Natural killer cell (primary cell): ENCODE measurements at regions not wholly inside any gene's neighbourhood (a gene's known extent, or its start where the extent isn't known, plus 50 kb on each side); places are given as distances from the start of the nearest gene placed in this dataset.

Experiments
- ATAC-seq, 3 donors: fragments of 150-1000 bp in 2 of 3; fragments of 200-7000 bp in 1 of 3; cut with Tn5 transposase; 1 replicate in 1 of 3; 2 replicates in 2 of 3; pipeline ENCODE4 v1.10.0; 2021; ENCODE audit warnings: mild to moderate bottlenecking in 2 of 3, moderate library complexity in 2 of 3
- DNase-seq, 2 donors: peaks; one replicate each; pipeline versions ENCODE4 v3.0.0 to v3.0.0-alpha.2; 2013 to 2021; ENCODE audit warnings: mixed read lengths in 1 of 2
- H3K27ac ChIP-seq: one replicate; pipeline ENCODE4 v1.5.1; 2013; ENCODE audit warnings: mild to moderate bottlenecking, low read length
- H3K27me3 ChIP-seq: one replicate; pipeline ENCODE4 v1.6.1; 2013; ENCODE audit warnings: low read length; ENCODE audit not compliant: control insufficient read depth, insufficient read depth
- H3K36me3 ChIP-seq: one replicate; pipeline ENCODE4 v1.6.1; 2013; ENCODE audit warnings: low read length; ENCODE audit not compliant: control insufficient read depth, insufficient read depth
- H3K4me1 ChIP-seq: one replicate; pipeline ENCODE4 v1.6.1; 2013; ENCODE audit warnings: low read length; ENCODE audit not compliant: control insufficient read depth, insufficient read depth
- H3K4me3 ChIP-seq: one replicate; pipeline ENCODE4 v1.5.1; 2013; ENCODE audit warnings: low read length
- H3K9me3 ChIP-seq: one replicate; pipeline ENCODE4 v1.6.1; 2013; ENCODE audit warnings: low read length; ENCODE audit not compliant: control insufficient read depth, insufficient read depth
- H3K27ac Mint-ChIP-seq, 2 donors: one replicate each; pipeline ENCODE4 v1.8.0; 2022; ENCODE audit warnings: mild to moderate bottlenecking in 2 of 2, mixed read lengths in 2 of 2, moderate library complexity in 1 of 2
- H3K27me3 Mint-ChIP-seq, 2 donors: one replicate each; pipeline ENCODE4 v1.8.0; 2022; ENCODE audit warnings: low read depth in 2 of 2, mixed read lengths in 2 of 2
- H3K36me3 Mint-ChIP-seq: one replicate; pipeline ENCODE4 v1.8.0; 2022; ENCODE audit warnings: mixed read lengths
- H3K4me1 Mint-ChIP-seq, 2 donors: one replicate each; pipeline ENCODE4 v1.8.0; 2022; ENCODE audit warnings: mixed read lengths in 2 of 2
- H3K4me3 Mint-ChIP-seq: one replicate; pipeline ENCODE4 v1.8.0; 2022; ENCODE audit warnings: mild to moderate bottlenecking, moderate library complexity, mixed read lengths
- H3K9me3 Mint-ChIP-seq, 2 donors: one replicate each; pipeline ENCODE4 v1.8.0; 2022; ENCODE audit warnings: mixed read lengths in 2 of 2
- CTCF ChIP-seq: fragments of 200-600 bp; IDR thresholded peaks from one replicate; pipeline ENCODE4 v1.8.0; 2022; ENCODE audit warnings: antibody characterized with exemption
- whole genome bisulfite sequencing: methylation state at CpG from one replicate; pipeline ENCODE4 v1.1.7; 2013; ENCODE audit warnings: missing lambda C conversion rate; ENCODE audit not compliant: insufficient coverage; 5-methylcytosine and 5-hydroxymethylcytosine counted together
- intact Hi-C: fragments of 100-400 bp; cut with micrococcal nuclease; formaldehyde crosslinking; loops from one replicate; pipeline ENCODE4 v1.14.2; 2022

DNA sequence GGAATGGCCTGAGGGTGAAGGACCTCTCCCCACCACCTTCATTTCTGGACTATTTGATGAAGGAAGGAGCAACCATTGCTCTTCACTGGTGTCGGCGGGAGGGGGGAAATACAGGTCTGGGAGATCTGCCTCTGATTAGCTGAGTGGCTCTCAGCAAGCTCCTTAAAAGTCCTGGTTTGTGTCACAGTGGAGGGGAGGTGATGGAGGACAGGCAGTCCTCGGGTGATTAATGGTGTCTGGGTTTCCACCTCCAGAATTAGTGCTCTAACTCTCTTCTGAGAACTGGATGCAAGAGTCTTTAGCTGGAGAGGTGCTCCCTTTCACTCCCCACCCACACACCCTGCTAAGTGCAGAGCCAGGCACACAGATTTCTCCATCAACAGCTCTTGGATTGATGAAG lies 83.2 kb downstream of the TTC32 start:
- no peaks in the 10 kb centered on the region for H3K27me3 Mint-ChIP-seq

DNA sequence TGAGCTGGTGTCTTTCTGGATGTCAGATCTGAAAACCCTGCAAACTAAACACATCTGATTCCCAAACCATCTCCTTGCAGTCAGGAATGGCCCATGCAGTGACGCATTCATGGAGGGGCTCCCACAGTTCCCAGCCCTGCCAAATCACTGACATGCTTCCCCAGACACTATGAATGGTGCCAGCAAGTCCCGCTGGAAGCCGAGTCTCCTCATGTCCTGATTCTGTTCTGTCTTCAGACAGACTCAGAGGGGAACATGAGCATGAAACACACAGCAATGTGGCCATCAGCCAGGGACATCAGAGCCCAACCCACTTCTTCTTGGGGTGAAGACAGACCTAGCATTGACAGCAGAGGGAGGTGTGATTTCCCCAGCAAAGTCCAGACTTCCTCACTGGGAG lies 83.7 kb downstream of the TTC32 start:
- H3K9me3 Mint-ChIP-seq, result no peaks in the 10 kb centered on the region
- no peaks in the 10 kb centered on the region for H3K4me1 Mint-ChIP-seq
- intact Hi-C loops, result no loop called here
- H3K27me3 Mint-ChIP-seq, result no peaks in the 10 kb centered on the region
- TF ChIP-seq CTCF, result no peak
- Histone ChIP-seq H3K4me1 (no peaks in the 10 kb centered on the region), H3K27ac (no peak overlapping the region), H3K9me3 (no peaks in the 10 kb centered on the region), H3K27me3 (peaks cover 3% of the 10 kb centered on the region), H3K4me3 (no peak overlapping the region), H3K36me3 (no peaks in the 10 kb centered on the region)
- H3K4me3 Mint-ChIP-seq, result no peak overlapping the region
- 88% methylated on average over 3 of the region's 3 CpGs for WGBS
- DNase-seq (no peak), ATAC-seq (no peak)
- H3K36me3 Mint-ChIP-seq, result no peaks in the 10 kb centered on the region
- H3K27ac Mint-ChIP-seq, result no peak overlapping the region

More for the DNA sequence above, 83.2 kb downstream of the TTC32 start:
- 78% methylated on average over 2 of the region's 3 CpGs for WGBS
- intact Hi-C loops, result no loop called here
- Histone ChIP-seq H3K36me3 (no peaks in the 10 kb centered on the region), H3K27ac (no peak overlapping the region), H3K4me3 (no peak overlapping the region), H3K9me3 (no peaks in the 10 kb centered on the region), H3K4me1 (no peaks in the 10 kb centered on the region), H3K27me3 (peaks cover 3% of the 10 kb centered on the region)
- no peaks in the 10 kb centered on the region for H3K9me3 Mint-ChIP-seq
- H3K36me3 Mint-ChIP-seq, result no peaks in the 10 kb centered on the region
- no peak overlapping the region for H3K4me3 Mint-ChIP-seq
- H3K4me1 Mint-ChIP-seq, result no peaks in the 10 kb centered on the region
- DNase-seq, result no peak
- no peak overlapping the region for H3K27ac Mint-ChIP-seq
- no peak for ATAC-seq
- TF ChIP-seq CTCF, result no peak

GRCh38 chr2:19815746-19816145 lies 86.0 kb downstream of the TTC32 start:
- H3K27me3 Mint-ChIP-seq, result peaks cover 0 to 3% of the 10 kb centered on the region in 2 donors
- ATAC-seq (no peak), DNase-seq (no peak)
- no peaks in the 10 kb centered on the region for H3K36me3 Mint-ChIP-seq
- no peak overlapping the region for H3K27ac Mint-ChIP-seq
- no peak overlapping the region for H3K27ac ChIP-seq
- no peaks in the 10 kb centered on the region for H3K27me3 ChIP-seq
- no peaks in the 10 kb centered on the region for H3K4me1 Mint-ChIP-seq
- no peaks in the 10 kb centered on the region for H3K9me3 Mint-ChIP-seq
- H3K4me3 ChIP-seq, result no peak overlapping the region
- no peak overlapping the region for H3K4me3 Mint-ChIP-seq
- no CpG with 5 or more reads among the region's 1 CpG for WGBS
- H3K9me3 ChIP-seq, result no peaks in the 10 kb centered on the region
- no peaks in the 10 kb centered on the region for H3K36me3 ChIP-seq
- H3K4me1 ChIP-seq, result no peaks in the 10 kb centered on the region
- intact Hi-C loops, result no loop called here
- no peak for TF ChIP-seq CTCF

- Histone ChIP-seq H3K4me1 (no peaks in the 10 kb centered on the region), H3K9me3 (no peaks in the 10 kb centered on the region), H3K4me3 (no peak overlapping the region), H3K27me3 (no peaks in the 10 kb centered on the region), H3K36me3 (no peaks in the 10 kb centered on the region), H3K27ac (no peak overlapping the region)
- Mint-ChIP-seq H3K9me3 (no peaks in the 10 kb centered on the region), H3K27me3 (peaks cover 3 to 7% of the 10 kb centered on the region in 2 donors), H3K36me3 (no peaks in the 10 kb centered on the region), H3K27ac (no peak overlapping the region), H3K4me1 (no peaks in the 10 kb centered on the region), H3K4me3 (no peak overlapping the region)
- DNase-seq (no peak), ATAC-seq (no peak)
- 78% methylated on average over 5 of the region's 5 CpGs for WGBS
- intact Hi-C loops, result no loop called here
- TF ChIP-seq CTCF, result no peak
Observed at GRCh38 chr2:19812166-19812565, 89.6 kb downstream of the TTC32 start.
